A673 (cell line): ENCODE measurements at regions not wholly inside any gene's neighbourhood (a gene's known extent, or its start where the extent isn't known, plus 50 kb on each side); places are given as distances from the start of the nearest gene placed in this dataset.

Experiments
- CTCF ChIP-seq: fragments of 300-800, 200-600 bp; sonication (generic); conservative IDR thresholded peaks from 2 replicates; pipeline ENCODE4 v1.5.1; 2017; ENCODE audit warnings: low read depth, mild to moderate bottlenecking, antibody characterized with exemption, low read length, moderate library complexity, mixed read lengths
- EZH2 ChIP-seq: fragments of 200-600 bp; sonication (generic); IDR thresholded peaks from 2 replicates; pipeline ENCODE4 v1.6.1; 2017; ENCODE audit warnings: borderline replicate concordance, low read depth, mild to moderate bottlenecking, mixed read lengths, antibody characterized with exemption, low read length; ENCODE audit not compliant: poor library complexity, severe bottlenecking

DNA sequence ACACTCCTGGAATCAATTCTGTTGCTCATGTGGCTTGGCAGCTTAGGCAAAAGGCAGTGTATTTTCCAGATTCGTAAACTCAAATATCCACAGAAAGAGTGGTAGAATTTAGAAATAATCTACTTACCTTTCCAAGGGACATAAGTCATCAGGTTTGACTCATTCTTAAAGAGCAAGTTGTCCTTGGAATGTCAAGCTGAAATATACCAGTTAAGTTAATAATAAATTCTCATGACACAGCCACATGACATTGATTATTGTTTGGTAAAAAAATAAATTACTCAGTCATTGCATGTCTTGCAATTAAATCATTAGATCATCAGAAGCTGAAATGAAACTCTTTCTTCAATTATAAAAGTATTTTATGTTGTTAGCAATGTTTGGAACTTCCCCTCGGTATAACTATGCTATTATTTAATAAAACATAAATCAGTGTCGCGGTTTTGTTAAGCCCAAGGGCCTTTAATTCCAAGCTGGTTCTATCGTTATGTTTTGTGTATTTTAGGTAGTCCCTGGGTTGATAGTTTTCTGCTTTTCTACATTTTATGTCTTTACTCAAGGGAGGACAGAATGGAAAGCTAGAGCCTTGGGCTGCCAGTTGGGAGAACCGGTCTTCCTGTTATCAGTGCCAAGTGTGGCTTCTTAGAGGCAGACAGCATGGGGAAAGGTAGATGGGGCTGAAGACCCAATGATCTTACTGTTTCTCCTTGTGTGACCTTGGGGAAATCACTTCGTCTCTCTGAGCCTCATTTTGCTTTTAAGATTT is 79.3 kb upstream of the PRLR start:
- TF ChIP-seq CTCF, result no peak
- TF ChIP-seq EZH2, result no peak
